OCI-LY7 (cell line): ENCODE measurements at regions not wholly inside any gene's neighbourhood (a gene's known extent, or its start where the extent isn't known, plus 50 kb on each side); places are given as distances from the start of the nearest gene placed in this dataset.

ENCODE experiments used
- BruUV-seq: library from RNA; stranded (reverse); fragments of 400-500 nt; replicated peaks from 2 replicates; lab custom pipeline; 2021; lab: Mats Ljungman, UMichigan
- CTCF ChIA-PET: fragments of 300-600 bp; sonication (Branson Sonifier 250); formaldehyde crosslinking; loops from one replicate; lab custom pipeline; 2022; ENCODE audit warnings: antibody characterized with exemption; ENCODE audit not compliant: unreplicated experiment; lab: Charles Lee
- POLR2A ChIA-PET: fragments of 300-600 bp; sonication (Branson Sonifier 250); formaldehyde crosslinking; loops from one replicate; lab custom pipeline; 2022; ENCODE audit warnings: antibody characterized with exemption; lab: Charles Lee
- DNase-seq: peaks from one replicate; pipeline ENCODE4 v3.0.0-alpha.2; 2015; ENCODE audit warnings: low spot score
- H2AFZ ChIP-seq: fragments of 200-600 bp; sonication (generic), shearing (Covaris generic); 2 replicates; pipeline ENCODE4 v1.6.1; 2014; ENCODE audit warnings: mild to moderate bottlenecking, antibody characterized with exemption, low read length, moderate library complexity
- H3K27ac ChIP-seq: fragments of 200-600 bp; sonication (generic); 2 replicates; pipeline ENCODE4 v1.5.1; 2014; ENCODE audit warnings: mixed run types, low read depth, mild to moderate bottlenecking, moderate library complexity, low read length, inconsistent platforms; ENCODE audit not compliant: poor library complexity, severe bottlenecking
- H3K36me3 ChIP-seq: fragments of 200-600 bp; sonication (generic); 2 replicates; pipeline ENCODE4 v1.6.1; 2014; ENCODE audit warnings: mild to moderate bottlenecking, antibody characterized with exemption, low read length, moderate library complexity, mixed read lengths; ENCODE audit not compliant: insufficient read depth
- H3K4me1 ChIP-seq: fragments of 200-600 bp; sonication (generic); 2 replicates; pipeline ENCODE4 v1.5.1; 2014; ENCODE audit warnings: mild to moderate bottlenecking, low read length; ENCODE audit not compliant: insufficient read depth, poor library complexity, severe bottlenecking
- H3K4me2 ChIP-seq: fragments of 200-600 bp; sonication (generic); 2 replicates; pipeline ENCODE4 v1.6.1; 2014; ENCODE audit warnings: mild to moderate bottlenecking, low read length
- H3K4me3 ChIP-seq: fragments of 200-600 bp; sonication (generic); 2 replicates; pipeline ENCODE4 v1.5.1; 2014; ENCODE audit warnings: mild to moderate bottlenecking, low read depth, low read length; ENCODE audit not compliant: poor library complexity, severe bottlenecking
- H3K79me2 ChIP-seq: fragments of 200-600 bp; sonication (generic); 2 replicates; pipeline ENCODE4 v1.6.1; 2016; ENCODE audit warnings: low read depth, mild to moderate bottlenecking, low read length, moderate library complexity, mixed read lengths; ENCODE audit not compliant: insufficient read depth
- H3K9me2 ChIP-seq: fragments of 200-600 bp; sonication (generic); 2 replicates; pipeline ENCODE4 v1.6.1; 2016; ENCODE audit warnings: mild to moderate bottlenecking, low read length, mixed read lengths; ENCODE audit not compliant: insufficient read depth
- H3K9me3 ChIP-seq: fragments of 200-600 bp; sonication (generic); 2 replicates; pipeline ENCODE4 v1.6.1; 2014; ENCODE audit warnings: mild to moderate bottlenecking, mixed run types, low read length, mixed read lengths
- H4K20me1 ChIP-seq: fragments of 200-600 bp; sonication (generic); 2 replicates; pipeline ENCODE4 v1.6.1; 2014; ENCODE audit warnings: mild to moderate bottlenecking, antibody characterized with exemption, low read length, moderate library complexity, mixed read lengths; ENCODE audit not compliant: insufficient read depth
- CTCF ChIP-seq: fragments of 200-600 bp; sonication (generic); conservative IDR thresholded peaks from 2 replicates; pipeline ENCODE4 v1.5.1; 2014; ENCODE audit warnings: mild to moderate bottlenecking, antibody characterized with exemption, low read length, moderate library complexity, mixed read lengths
- EZH2phosphoT487 ChIP-seq: fragments of 200-600 bp; sonication (generic); IDR thresholded peaks from 2 replicates; pipeline ENCODE4 v1.6.1; 2018; ENCODE audit warnings: low read depth, borderline replicate concordance, mild to moderate bottlenecking, mixed run types, antibody characterized with exemption, low read length, moderate library complexity, mixed read lengths
- intact Hi-C: fragments of 100-400 bp; cut with micrococcal nuclease; formaldehyde crosslinking; loops from one replicate; pipeline ENCODE4 v1.10.0; 2022; ENCODE audit not compliant: unreplicated experiment

GRCh38 chr6:28709478-28710349 lies 184.0 kb downstream of the GPX5 start:
- TF ChIP-seq CTCF (no peak), EZH2phosphoT487 (no peak)
- H3K9me2 ChIP-seq = no peaks in the 10 kb centered on the region
- no peak overlapping the region for H3K27ac ChIP-seq
- no TSS peak for BruUV-seq
- no peaks in the 10 kb centered on the region for H4K20me1 ChIP-seq
- H3K4me3 ChIP-seq = no peak overlapping the region
- no peak for DNase-seq
- H3K79me2 ChIP-seq = no peaks in the 10 kb centered on the region
- H2AFZ ChIP-seq = no peak overlapping the region
- intact Hi-C loops = no loop called here
- H3K4me2 ChIP-seq = no peak overlapping the region
- H3K36me3 ChIP-seq = no peaks in the 10 kb centered on the region
- H3K9me3 ChIP-seq = 0 out of 2 replicates have a peak, but pooled peaks cover 11% of the 10 kb centered on the region
- ChIA-PET POLR2A (interaction anchor here (0.5 to 0.6 kb wide), 2 partner anchors 178 to 284 kb away, joined by 4 to 5 read pairs; no protein-coding TSS in a partner anchor), CTCF (no interaction called here)
- H3K4me1 ChIP-seq = no peaks in the 10 kb centered on the region

- no peak overlapping the region for H2AFZ ChIP-seq
- intact Hi-C loops = no loop called here
- POLR2A ChIA-PET = interaction anchor here (0.5 to 0.6 kb wide), 2 partner anchors 177 to 284 kb away, joined by 4 to 5 read pairs; no protein-coding TSS in a partner anchor
- TF ChIP-seq CTCF (no peak), EZH2phosphoT487 (no peak)
- H3K9me3 ChIP-seq = 0 out of 2 replicates have a peak, but pooled peaks cover 11% of the 10 kb centered on the region
- peak; percentile 5 for DNase-seq
- H3K9me2 ChIP-seq = no peaks in the 10 kb centered on the region
- H3K4me2 ChIP-seq = no peak overlapping the region
- no peak overlapping the region for H3K4me3 ChIP-seq
- no peaks in the 10 kb centered on the region for H3K79me2 ChIP-seq
- no peaks in the 10 kb centered on the region for H4K20me1 ChIP-seq
- no peaks in the 10 kb centered on the region for H3K4me1 ChIP-seq
- no peak overlapping the region for H3K27ac ChIP-seq
- BruUV-seq = no TSS peak
- CTCF ChIA-PET = no interaction called here
- H3K36me3 ChIP-seq = no peaks in the 10 kb centered on the region
These were observed 184.9 kb downstream of the GPX5 start for GRCh38 chr6:28710466-28711191.
